GM12878 (cell line): ENCODE measurements at regions not wholly inside any gene's neighbourhood (a gene's known extent, or its start where the extent isn't known, plus 50 kb on each side); places are given as distances from the start of the nearest gene placed in this dataset.

Experiments used
- ATAC-seq: fragments of 200-7000 bp; cut with Tn5 transposase; 3 replicates; pipeline ENCODE4 v1.9.1; 2020; ENCODE audit warnings: mild to moderate bottlenecking, moderate library complexity
- BruUV-seq: library from RNA; stranded (reverse); fragments of 400-500 nt; replicated peaks from 2 replicates; lab custom pipeline; 2021; lab: Mats Ljungman, UMichigan
- CTCF ChIA-PET: fragments of 300-600 bp; sonication (Branson Sonifier 250); formaldehyde crosslinking; extraction: SDS; loops from one replicate; lab custom pipeline; 2021; ENCODE audit warnings: inconsistent platforms; lab: Yijun Ruan, JAX
- POLR2A ChIA-PET: fragments of 350-600 bp; formaldehyde crosslinking; extraction: SDS; loops from one replicate; lab custom pipeline; 2021; ENCODE audit warnings: inconsistent platforms; lab: Charles Lee
- RAD21 ChIA-PET: fragments of 300-600 bp; sonication (Branson Sonifier 250); formaldehyde crosslinking; loops from one replicate; lab custom pipeline; 2023; ENCODE audit warnings: antibody characterized with exemption; ENCODE audit not compliant: unreplicated experiment; lab: Charles Lee
- SMC1A ChIA-PET: fragments of 300-600 bp; sonication (Branson Sonifier 250); formaldehyde crosslinking; loops from one replicate; lab custom pipeline; 2023; ENCODE audit not compliant: unreplicated experiment, uncharacterized antibody; lab: Charles Lee
- DNase-seq: peaks from one replicate; pipeline ENCODE4 v3.0.0-alpha.2; 2011; ENCODE audit warnings: low read depth, low spot score
- FAIRE-seq: peaks from 3 replicates; lab custom pipeline; 2011; peaks lifted over from hg19 to GRCh38; lab: Jason Lieb, UNC
- H2AFZ ChIP-seq: 2 replicates; pipeline ENCODE4 v1.6.0; 2011; ENCODE audit warnings: low read depth, low read length, control low read depth; ENCODE audit not compliant: control insufficient read depth
- H3K27ac ChIP-seq: 2 replicates; pipeline ENCODE4 v1.5.1; 2011; ENCODE audit warnings: control low read depth; ENCODE audit not compliant: control insufficient read depth, insufficient read depth
- H3K27me3 ChIP-seq, 2 experiments: replicated peaks in 1 of 2; 2 replicates each; pipeline versions ENCODE4 v1.6.0 to v1.6.1; 2011; ENCODE audit warnings: low read length in 1 of 2; ENCODE audit not compliant: control insufficient read depth in 2 of 2, insufficient read depth in 2 of 2
- H3K36me3 ChIP-seq, 2 experiments: 2 replicates each; pipeline ENCODE4 v1.5.1; 2011; ENCODE audit warnings: low read length in 1 of 2; ENCODE audit not compliant: control insufficient read depth in 2 of 2, insufficient read depth in 2 of 2
- H3K4me1 ChIP-seq: 2 replicates; pipeline ENCODE4 v1.6.1; 2011; ENCODE audit warnings: mild to moderate bottlenecking, low read length, moderate library complexity, mixed read lengths; ENCODE audit not compliant: control insufficient read depth, insufficient read depth
- H3K4me2 ChIP-seq: 2 replicates; pipeline ENCODE4 v1.6.0; 2011; ENCODE audit warnings: control low read depth; ENCODE audit not compliant: control insufficient read depth, insufficient read depth
- H3K4me3 ChIP-seq: fragments of 200-600 bp; sonication (generic); 2 replicates; pipeline ENCODE4 v1.5.1; 2016
- H3K79me2 ChIP-seq: 2 replicates; pipeline ENCODE4 v1.6.0; 2011; ENCODE audit warnings: low read length; ENCODE audit not compliant: control insufficient read depth, insufficient read depth
- H3K9ac ChIP-seq: 2 replicates; pipeline ENCODE4 v1.8.0; 2011; ENCODE audit warnings: low read length, control low read depth, mixed read lengths; ENCODE audit not compliant: control insufficient read depth, insufficient read depth
- H3K9me3 ChIP-seq: replicated peaks from 3 replicates; pipeline ENCODE4 v1.5.1; 2011; ENCODE audit warnings: mild to moderate bottlenecking, low read length; ENCODE audit not compliant: control insufficient read depth, insufficient read depth
- H4K20me1 ChIP-seq: 2 replicates; pipeline ENCODE4 v1.6.0; 2011; ENCODE audit not compliant: control insufficient read depth, insufficient read depth
- BCLAF1 ChIP-seq: fragments of 450-650 bp; IDR thresholded peaks from 2 replicates; pipeline ENCODE4 v1.6.1; 2017; ENCODE audit warnings: antibody characterized with exemption, mild to moderate bottlenecking, moderate library complexity
- CBFB ChIP-seq: IDR thresholded peaks from 2 replicates; pipeline ENCODE4 v1.6.1; 2016; ENCODE audit warnings: antibody characterized with exemption, low read depth
- CEBPZ ChIP-seq: fragments of 150-350 bp; IDR thresholded peaks from 2 replicates; pipeline ENCODE4 v1.6.1; 2016; ENCODE audit warnings: low read depth, low read length
- GABPA ChIP-seq: IDR thresholded peaks from 2 replicates; pipeline ENCODE4 v1.6.1; 2014; ENCODE audit warnings: antibody characterized with exemption, low read depth, mild to moderate bottlenecking, inconsistent platforms
- MLLT1 ChIP-seq: fragments of 450-650 bp; IDR thresholded peaks from 2 replicates; pipeline ENCODE4 v1.6.1; 2016; ENCODE audit warnings: mild to moderate bottlenecking
- MYB ChIP-seq: fragments of 150-350 bp; IDR thresholded peaks from 2 replicates; pipeline ENCODE4 v1.6.1; 2014; ENCODE audit warnings: mild to moderate bottlenecking, low read depth, low read length, borderline replicate concordance
- RAD51 ChIP-seq: fragments of 450-650 bp; IDR thresholded peaks from 2 replicates; pipeline ENCODE4 v1.6.1; 2016; ENCODE audit warnings: moderate library complexity, mild to moderate bottlenecking, inconsistent platforms
- SREBF1 ChIP-seq: IDR thresholded peaks from 2 replicates; pipeline ENCODE4 v1.6.1; 2012; ENCODE audit warnings: mild to moderate bottlenecking, low read length
- TCF3 ChIP-seq: IDR thresholded peaks from 2 replicates; pipeline ENCODE4 v1.6.1; 2012; ENCODE audit warnings: low read depth, mild to moderate bottlenecking, low read length, borderline replicate concordance; ENCODE audit not compliant: insufficient read depth
- ZNF274 ChIP-seq: IDR thresholded peaks from one replicate; pipeline ENCODE4 v1.8.0; 2011; ENCODE audit not compliant: insufficient read length, insufficient read depth
- ZNF687 ChIP-seq: fragments of 450-650 bp; IDR thresholded peaks from 2 replicates; pipeline ENCODE4 v1.6.1; 2017; ENCODE audit warnings: mild to moderate bottlenecking, moderate library complexity
- WGBS: methylation state at CpG from one replicate; pipeline ENCODE4 v1.1.6; 2016; ENCODE audit warnings: low lambda C conversion rate; ENCODE audit not compliant: insufficient replicate concordance, insufficient coverage; ENCODE audit errors: missing lambda C conversion rate; 5-methylcytosine and 5-hydroxymethylcytosine counted together
- in situ Hi-C: fragments of 300-500 bp; cut with MboI; formaldehyde crosslinking; loops from 9 replicates; pipeline ENCODE4 v1.14.3; 2018; ENCODE audit warnings: mixed read lengths
- intact Hi-C: fragments of 100-400 bp; cut with micrococcal nuclease; formaldehyde crosslinking; loops from one replicate; pipeline ENCODE4 v1.14.2; 2022; ENCODE audit not compliant: unreplicated experiment

GRCh38 chr1:8218351-8219092 lies 99.4 kb upstream of the SLC45A1 start:
- ChIA-PET RAD21 (no interaction called here), SMC1A (interaction anchor here (0.8 kb wide), 1 partner anchor 16 kb away, joined by 3 read pairs; no protein-coding TSS in a partner anchor), POLR2A (interaction anchor here (0.6 kb wide), 2 partner anchors 46 to 131 kb away, joined by 3 to 5 read pairs; no protein-coding TSS in a partner anchor), CTCF (interaction anchor here (0.6 kb wide), 1 partner anchor 860 kb away, joined by 3 read pairs; no protein-coding TSS in a partner anchor)
- Histone ChIP-seq H3K4me2 (no peak overlapping the region), H3K27me3 (peaks cover 0 to 3% of the 10 kb centered on the region in 2 experiments; a peak in 2 of 4 replicates), H3K9ac (no peak overlapping the region), H3K36me3 (no peaks in the 10 kb centered on the region), H4K20me1 (no peaks in the 10 kb centered on the region), H3K4me1 (no peaks in the 10 kb centered on the region), H3K9me3 (no peaks in the 10 kb centered on the region), H3K79me2 (no peaks in the 10 kb centered on the region), H3K27ac (no peak overlapping the region), H3K4me3 (no peak overlapping the region), H2AFZ (no peak overlapping the region)
- 29% methylated on average over 10 of the region's 10 CpGs for WGBS
- FAIRE-seq (no peak), ATAC-seq (no peak), DNase-seq (no peak)
- intact Hi-C loops = no loop called here
- BruUV-seq = no TSS peak
- in situ Hi-C loops = no loop called here
- TF ChIP-seq GABPA (no peak), CEBPZ (no peak), SREBF1 (no peak), TCF3 (no peak), RAD51 (no peak), CBFB (no peak), MLLT1 (no peak), BCLAF1 (no peak), ZNF687 (no peak), ZNF274 (no peak), MYB (no peak)
